ENCODE measurements at regions not wholly inside any gene's neighbourhood (a gene's known extent, or its start where the extent isn't known, plus 50 kb on each side); places are given as distances from the start of the nearest gene placed in this dataset.

DNA sequence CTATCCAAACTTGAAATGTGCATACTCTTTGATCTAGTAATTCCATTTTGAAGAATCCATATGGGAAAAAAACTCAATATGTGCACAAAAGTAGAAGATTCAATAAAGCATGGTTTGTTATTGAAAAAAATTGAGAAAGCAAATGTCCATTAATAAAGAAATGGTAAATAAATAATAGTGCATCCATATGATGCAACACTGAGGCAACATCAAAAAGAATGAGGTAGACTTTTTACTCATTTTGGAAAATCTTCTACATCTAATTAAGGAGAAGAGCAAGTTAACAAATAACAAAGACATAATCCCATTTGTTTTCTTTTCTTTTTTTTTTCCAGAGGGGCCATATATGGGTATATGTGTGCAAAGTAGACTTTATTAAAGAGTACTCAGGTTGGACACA, 52.5 kb upstream of the FST start:
- Histone ChIP-seq H3K9me3 (replicated peaks in 1 of 11) (no peaks in the 10 kb centered on the region), H3K9ac (no peak overlapping the region), H3K27ac (no peak overlapping the region), H4K20me1 (no peaks in the 10 kb centered on the region), H3K36me3 (no peaks in the 10 kb centered on the region), H3K4me1 (no peaks in the 10 kb centered on the region), H3K4me3 (no peak overlapping the region), H3K27me3 (no peaks in the 10 kb centered on the region), H3K4me2 (no peak overlapping the region)
- no peak for TF ChIP-seq Cebpa-rat (IDR thresholded peaks at IDR 0.05)

- Histone ChIP-seq H3K4me1 (peaks cover 0 to 6% (median 0%) of the 10 kb centered on the region in 10 experiments; a peak in 1 of 20 replicates), H3K27ac (no peak overlapping the region), H3K9ac (no peak overlapping the region), H3K4me3 (no peak overlapping the region), H3K9me3 (replicated peaks in 1 of 11) (no peaks in the 10 kb centered on the region), H3K4me2 (no peak overlapping the region), H3K36me3 (no peaks in the 10 kb centered on the region), H4K20me1 (no peaks in the 10 kb centered on the region), H3K27me3 (no peaks in the 10 kb centered on the region)
- TF ChIP-seq Cebpa-rat (IDR thresholded peaks at IDR 0.05), result no peak
Observed at GRCh38 chr5:53429706-53430105, 50.7 kb upstream of the FST start.

- H3K27ac ChIP-seq, result no peak overlapping the region
- H3K4me2 ChIP-seq, result no peak overlapping the region
- H3K4me3 ChIP-seq, result no peak overlapping the region
- no peaks in the 10 kb centered on the region for H3K27me3 ChIP-seq
- no peak for TF ChIP-seq Cebpa-rat (IDR thresholded peaks at IDR 0.05)
- H3K9ac ChIP-seq, result no peak overlapping the region
- H3K4me1 ChIP-seq, result peaks cover 0 to 6% (median 0%) of the 10 kb centered on the region in 10 experiments; a peak in 1 of 20 replicates
- H3K9me3 ChIP-seq (replicated peaks in 1 of 11), result no peaks in the 10 kb centered on the region
- H4K20me1 ChIP-seq, result no peaks in the 10 kb centered on the region
- H3K36me3 ChIP-seq, result no peaks in the 10 kb centered on the region
Observed at GRCh38 chr5:53430618-53431252, 49.7 kb upstream of the FST start.
